Hindlimb muscle (tissue), 1 donor: ENCODE measurements at regions not wholly inside any gene's neighbourhood (a gene's known extent, or its start where the extent isn't known, plus 50 kb on each side); places are given as distances from the start of the nearest gene placed in this dataset.
A peak's percentile ranks its signal among the peaks of the same experiment; 100 is the strongest.

Experiments
- DNase-seq: peaks from one replicate; pipeline ENCODE4 v3.0.0-alpha.2; 2013

GRCh38 chr5:174606646-174607045 lies 117.7 kb upstream of the MSX2 start:
- no peak for DNase-seq

- DNase-seq: no peak
Measured at GRCh38 chr5:174607205-174607604, 117.2 kb upstream of the MSX2 start.

GRCh38 chr5:174607916-174608315 lies 116.5 kb upstream of the MSX2 start:
- DNase-seq: no peak

GRCh38 chr5:174608631-174609097 lies 115.7 kb upstream of the MSX2 start:
- DNase-seq: no peak

- no peak for DNase-seq
Measured at GRCh38 chr5:174609116-174609515, 115.3 kb upstream of the MSX2 start.

GRCh38 chr5:174610968-174611367 lies 113.4 kb upstream of the MSX2 start:
- DNase-seq: peak; percentile 11

GRCh38 chr5:174612686-174613085 lies 111.7 kb upstream of the MSX2 start:
- no peak for DNase-seq

GRCh38 chr5:174614500-174615135 lies 109.8 kb upstream of the MSX2 start:
- no peak for DNase-seq

GRCh38 chr5:174616036-174616435 lies 108.3 kb upstream of the MSX2 start:
- DNase-seq: no peak

GRCh38 chr5:174617285-174617684 lies 107.1 kb upstream of the MSX2 start:
- DNase-seq: no peak

GRCh38 chr5:174617910-174618309 lies 106.5 kb upstream of the MSX2 start:
- no peak for DNase-seq

- no peak for DNase-seq
Measured at GRCh38 chr5:174618589-174618988, 105.8 kb upstream of the MSX2 start.

GRCh38 chr5:174622067-174622466 lies 102.3 kb upstream of the MSX2 start:
- DNase-seq: no peak

GRCh38 chr5:174623018-174623417 lies 101.4 kb upstream of the MSX2 start:
- DNase-seq: no peak

GRCh38 chr5:174623433-174624019 lies 100.9 kb upstream of the MSX2 start:
- DNase-seq: no peak

- DNase-seq: no peak
Measured at GRCh38 chr5:174624733-174625522, 99.5 kb upstream of the MSX2 start.

- DNase-seq: no peak
Measured at GRCh38 chr5:174625591-174626350, 98.6 kb upstream of the MSX2 start.

- DNase-seq: no peak
Measured at GRCh38 chr5:174626369-174626920, 97.9 kb upstream of the MSX2 start.

- DNase-seq: no peak
Measured at GRCh38 chr5:174636094-174636493, 88.3 kb upstream of the MSX2 start.

- no peak for DNase-seq
Measured at GRCh38 chr5:174642816-174643405, 81.5 kb upstream of the MSX2 start.

- DNase-seq: no peak
Measured at GRCh38 chr5:174644436-174644835, 79.9 kb upstream of the MSX2 start.

GRCh38 chr5:174644923-174645322 lies 79.5 kb upstream of the MSX2 start:
- DNase-seq: no peak
